H1 (cell line): ENCODE measurements at regions not wholly inside any gene's neighbourhood (a gene's known extent, or its start where the extent isn't known, plus 50 kb on each side); places are given as distances from the start of the nearest gene placed in this dataset.

Source experiments
- CHD2 ChIP-seq: IDR thresholded peaks from 2 replicates; pipeline ENCODE4 v1.6.1; 2012; ENCODE audit warnings: low read length, improper control_type of control experiment
- GABPA ChIP-seq: IDR thresholded peaks from 2 replicates; pipeline ENCODE4 v1.6.1; 2011; ENCODE audit warnings: mild to moderate bottlenecking, low read length, moderate library complexity, borderline replicate concordance; ENCODE audit not compliant: insufficient read depth
- SAP30 ChIP-seq: fragments of 300-600 bp; sonication (generic); IDR thresholded peaks from 2 replicates; pipeline ENCODE4 v1.7.1; 2012; ENCODE audit warnings: low read length, moderate library complexity, mild to moderate bottlenecking, inconsistent platforms; ENCODE audit not compliant: insufficient read depth, insufficient replicate concordance

DNA sequence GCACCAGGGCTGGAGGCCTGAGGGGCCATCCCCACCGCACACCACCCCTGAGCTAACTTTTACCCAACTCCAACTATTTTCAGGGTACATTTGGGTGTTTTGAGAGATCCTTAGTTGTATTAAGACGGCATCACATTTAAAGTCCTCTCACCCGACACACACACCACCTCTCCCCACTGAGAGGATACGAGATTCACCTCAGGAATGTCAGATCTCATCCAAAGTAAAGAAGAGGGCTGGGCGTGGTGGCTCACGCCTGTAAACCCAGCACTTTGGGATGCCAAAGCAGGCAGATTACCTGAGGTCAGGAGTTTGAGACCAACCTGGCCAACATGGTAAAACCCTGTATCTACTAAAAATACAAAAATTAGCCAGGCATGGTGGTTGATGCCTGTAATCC is 88.4 kb downstream of the RBFOX3 start (continued):
- TF ChIP-seq SAP30 (no peak), GABPA (no peak), CHD2 (no peak)
